ENCODE measurements at regions not wholly inside any gene's neighbourhood (a gene's known extent, or its start where the extent isn't known, plus 50 kb on each side); places are given as distances from the start of the nearest gene placed in this dataset.

GRCh38 chr18:76571689-76572088, 76.6 kb upstream of the ZNF516 start:
- no peak for DNase-seq

GRCh38 chr18:76570856-76571255, 75.8 kb upstream of the ZNF516 start:
- DNase-seq = no peak

GRCh38 chr18:76569644-76570419, 74.8 kb upstream of the ZNF516 start:
- DNase-seq = no peak

GRCh38 chr18:76568731-76569130, 73.7 kb upstream of the ZNF516 start:
- no peak for DNase-seq

GRCh38 chr18:76567835-76568445, 72.9 kb upstream of the ZNF516 start:
- DNase-seq = no peak

GRCh38 chr18:76566987-76567386, 71.9 kb upstream of the ZNF516 start:
- DNase-seq = no peak

- DNase-seq = peak; percentile 95
These were observed 70.5 kb upstream of the ZNF516 start for GRCh38 chr18:76565238-76566173.

- no peak for DNase-seq
These were observed 69.7 kb upstream of the ZNF516 start for GRCh38 chr18:76564655-76565237.

GRCh38 chr18:76564117-76564516, 69.1 kb upstream of the ZNF516 start:
- DNase-seq = no peak

- no peak for DNase-seq
These were observed 67.5 kb upstream of the ZNF516 start for GRCh38 chr18:76562286-76563122.

- DNase-seq = no peak
These were observed 64.0 kb upstream of the ZNF516 start for GRCh38 chr18:76558881-76559667.

GRCh38 chr18:76557026-76557575, 62.1 kb upstream of the ZNF516 start:
- no peak for DNase-seq

GRCh38 chr18:76554547-76555222, 59.6 kb upstream of the ZNF516 start:
- DNase-seq = no peak

- DNase-seq = no peak
These were observed 58.9 kb upstream of the ZNF516 start for GRCh38 chr18:76553715-76554546.

- DNase-seq = no peak
These were observed 53.5 kb upstream of the ZNF516 start for GRCh38 chr18:76548541-76548940.

- DNase-seq = no peak
These were observed 52.3 kb upstream of the ZNF516 start for GRCh38 chr18:76547296-76547695.

- no peak for DNase-seq
These were observed 51.4 kb upstream of the ZNF516 start for GRCh38 chr18:76546436-76546835.

GRCh38 chr18:76546088-76546435, 51.0 kb upstream of the ZNF516 start:
- peak; percentile 44 for DNase-seq
